ENCODE measurements at regions not wholly inside any gene's neighbourhood (a gene's known extent, or its start where the extent isn't known, plus 50 kb on each side); places are given as distances from the start of the nearest gene placed in this dataset.

DNA sequence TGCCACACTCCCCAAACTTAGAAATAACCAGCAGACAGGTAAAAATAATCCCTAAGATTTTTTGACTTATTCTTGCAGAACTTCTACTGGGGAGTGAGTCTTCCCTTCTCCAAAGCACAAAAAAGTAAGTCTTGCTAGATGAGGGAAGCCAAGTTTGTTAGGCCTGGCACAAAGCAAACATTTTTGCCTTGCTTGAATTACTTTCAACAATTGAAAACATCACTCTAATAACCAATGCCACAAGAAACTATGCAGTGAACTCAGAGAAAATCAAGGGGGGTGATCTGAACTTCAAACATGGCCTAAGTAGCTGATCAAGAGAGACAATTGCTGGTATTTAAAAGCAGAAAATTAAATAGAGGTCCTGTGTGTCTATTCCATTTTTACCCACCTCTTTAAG, 123.6 kb upstream of the SLC1A3 start:
- TF ChIP-seq, protein P1, sequence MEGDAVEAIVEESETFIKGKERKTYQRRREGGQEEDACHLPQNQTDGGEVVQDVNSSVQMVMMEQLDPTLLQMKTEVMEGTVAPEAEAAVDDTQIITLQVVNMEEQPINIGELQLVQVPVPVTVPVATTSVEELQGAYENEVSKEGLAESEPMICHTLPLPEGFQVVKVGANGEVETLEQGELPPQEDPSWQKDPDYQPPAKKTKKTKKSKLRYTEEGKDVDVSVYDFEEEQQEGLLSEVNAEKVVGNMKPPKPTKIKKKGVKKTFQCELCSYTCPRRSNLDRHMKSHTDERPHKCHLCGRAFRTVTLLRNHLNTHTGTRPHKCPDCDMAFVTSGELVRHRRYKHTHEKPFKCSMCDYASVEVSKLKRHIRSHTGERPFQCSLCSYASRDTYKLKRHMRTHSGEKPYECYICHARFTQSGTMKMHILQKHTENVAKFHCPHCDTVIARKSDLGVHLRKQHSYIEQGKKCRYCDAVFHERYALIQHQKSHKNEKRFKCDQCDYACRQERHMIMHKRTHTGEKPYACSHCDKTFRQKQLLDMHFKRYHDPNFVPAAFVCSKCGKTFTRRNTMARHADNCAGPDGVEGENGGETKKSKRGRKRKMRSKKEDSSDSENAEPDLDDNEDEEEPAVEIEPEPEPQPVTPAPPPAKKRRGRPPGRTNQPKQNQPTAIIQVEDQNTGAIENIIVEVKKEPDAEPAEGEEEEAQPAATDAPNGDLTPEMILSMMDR (IDR thresholded peaks at IDR 0.05; ENCODE audit: low read depth, low read length, poor library complexity, severe bottlenecking): no peak
- no peak for TF ChIP-seq EZH2phosphoT487 (IDR thresholded peaks at IDR 0.05; ENCODE audit: borderline replicate concordance, low read length)

Measured in DOHH2 (cell line).